ENCODE measurements at regions not wholly inside any gene's neighbourhood (a gene's known extent, or its start where the extent isn't known, plus 50 kb on each side); places are given as distances from the start of the nearest gene placed in this dataset.

- DNase-seq (ENCODE audit: low spot score) = no peak
These were observed 83.1 kb upstream of the RASGRP1 start for GRCh38 chr15:38647683-38648082.

GRCh38 chr15:38648121-38648843 is 83.7 kb upstream of the RASGRP1 start:
- no peak for DNase-seq (ENCODE audit: low spot score)

- DNase-seq (ENCODE audit: low spot score) = no peak
These were observed 85.8 kb upstream of the RASGRP1 start for GRCh38 chr15:38650384-38650783.

- DNase-seq (ENCODE audit: low spot score) = no peak
These were observed 86.3 kb upstream of the RASGRP1 start for GRCh38 chr15:38650936-38651327.

GRCh38 chr15:38651328-38652038 is 86.9 kb upstream of the RASGRP1 start:
- DNase-seq (ENCODE audit: low spot score) = no peak

GRCh38 chr15:38652183-38652794 is 87.7 kb upstream of the RASGRP1 start:
- no peak for DNase-seq (ENCODE audit: low spot score)

GRCh38 chr15:38652998-38653397 is 88.4 kb upstream of the RASGRP1 start:
- no peak for DNase-seq (ENCODE audit: low spot score)

GRCh38 chr15:38658431-38658830 is 93.8 kb upstream of the RASGRP1 start:
- no peak for DNase-seq (ENCODE audit: low spot score)

GRCh38 chr15:38660738-38661137 is 96.1 kb upstream of the RASGRP1 start:
- no peak for DNase-seq (ENCODE audit: low spot score)

- DNase-seq (ENCODE audit: low spot score) = no peak
These were observed 97.6 kb upstream of the RASGRP1 start for GRCh38 chr15:38662033-38662802.

- no peak for DNase-seq (ENCODE audit: low spot score)
These were observed 98.2 kb upstream of the RASGRP1 start for GRCh38 chr15:38662805-38663204.

- no peak for DNase-seq (ENCODE audit: low spot score)
These were observed 101.1 kb upstream of the RASGRP1 start for GRCh38 chr15:38665586-38666305.

- DNase-seq (ENCODE audit: low spot score) = no peak
These were observed 102.4 kb upstream of the RASGRP1 start for GRCh38 chr15:38666865-38667510.

- DNase-seq (ENCODE audit: low spot score) = no peak
These were observed 103.6 kb upstream of the RASGRP1 start for GRCh38 chr15:38667890-38668850.

- no peak for DNase-seq (ENCODE audit: low spot score)
These were observed 104.3 kb upstream of the RASGRP1 start for GRCh38 chr15:38668898-38669391.

GRCh38 chr15:38670128-38671005 is 105.8 kb upstream of the RASGRP1 start:
- DNase-seq (ENCODE audit: low spot score) = no peak

GRCh38 chr15:38671006-38671387 is 106.4 kb upstream of the RASGRP1 start:
- DNase-seq (ENCODE audit: low spot score) = no peak

GRCh38 chr15:38671675-38672254 is 107.2 kb upstream of the RASGRP1 start:
- no peak for DNase-seq (ENCODE audit: low spot score)

- no peak for DNase-seq (ENCODE audit: low spot score)
These were observed 107.7 kb upstream of the RASGRP1 start for GRCh38 chr15:38672273-38672672.
